GM12864 (cell line): ENCODE measurements at regions not wholly inside any gene's neighbourhood (a gene's known extent, or its start where the extent isn't known, plus 50 kb on each side); places are given as distances from the start of the nearest gene placed in this dataset.

Experiments
- DNase-seq: peaks from one replicate; pipeline ENCODE4 v3.0.0-alpha.2; 2011; ENCODE audit warnings: low read depth
- H3K4me3 ChIP-seq: 2 replicates; pipeline ENCODE4 v1.5.1; 2011; ENCODE audit warnings: mild to moderate bottlenecking, low read depth, low read length, control low read depth
- TF ChIP-seq, protein P1 (sequence below): IDR thresholded peaks from 2 replicates; pipeline ENCODE4 v1.5.1; 2011; ENCODE audit warnings: low read depth, mild to moderate bottlenecking, moderate library complexity, low read length, control low read depth, inconsistent platforms; ENCODE audit errors: missing control alignments

DNA sequence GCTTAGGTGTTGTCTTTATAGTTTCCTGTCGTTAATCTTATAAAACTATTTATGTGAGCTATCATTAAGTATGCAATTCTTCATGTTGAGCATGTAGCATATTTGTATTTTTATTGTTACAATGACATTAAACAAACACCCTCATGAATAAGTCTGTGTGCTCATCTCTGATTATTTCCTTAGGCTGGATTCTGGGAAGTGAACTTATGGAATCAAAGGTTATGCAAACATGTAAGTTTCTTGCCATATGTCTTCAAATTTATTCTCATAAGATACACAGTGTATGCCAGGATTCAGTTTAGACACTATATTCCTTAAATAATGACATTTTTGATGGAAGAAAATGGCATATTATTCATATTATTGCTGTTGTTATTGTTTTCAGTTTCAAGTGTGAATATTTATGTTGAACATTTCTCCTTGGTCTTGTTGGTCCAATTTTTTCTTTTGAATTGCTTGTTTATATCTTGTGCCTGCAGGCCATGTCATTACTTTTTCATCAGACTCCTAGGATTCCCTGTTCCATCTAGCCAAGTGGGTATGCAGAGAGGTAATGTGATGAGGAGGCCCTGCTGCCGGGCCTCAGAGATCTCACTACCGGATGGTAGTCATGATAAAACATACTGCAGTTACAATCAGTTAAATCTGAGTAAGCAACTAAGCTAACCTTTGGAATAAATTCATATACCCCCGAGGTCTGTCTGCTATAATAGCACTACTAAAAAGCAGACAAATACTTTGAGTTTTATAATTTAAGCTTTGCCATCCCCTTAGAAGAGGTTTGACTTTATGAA, 684.3 kb upstream of the SGO1 start:
- TF ChIP-seq, protein P1, sequence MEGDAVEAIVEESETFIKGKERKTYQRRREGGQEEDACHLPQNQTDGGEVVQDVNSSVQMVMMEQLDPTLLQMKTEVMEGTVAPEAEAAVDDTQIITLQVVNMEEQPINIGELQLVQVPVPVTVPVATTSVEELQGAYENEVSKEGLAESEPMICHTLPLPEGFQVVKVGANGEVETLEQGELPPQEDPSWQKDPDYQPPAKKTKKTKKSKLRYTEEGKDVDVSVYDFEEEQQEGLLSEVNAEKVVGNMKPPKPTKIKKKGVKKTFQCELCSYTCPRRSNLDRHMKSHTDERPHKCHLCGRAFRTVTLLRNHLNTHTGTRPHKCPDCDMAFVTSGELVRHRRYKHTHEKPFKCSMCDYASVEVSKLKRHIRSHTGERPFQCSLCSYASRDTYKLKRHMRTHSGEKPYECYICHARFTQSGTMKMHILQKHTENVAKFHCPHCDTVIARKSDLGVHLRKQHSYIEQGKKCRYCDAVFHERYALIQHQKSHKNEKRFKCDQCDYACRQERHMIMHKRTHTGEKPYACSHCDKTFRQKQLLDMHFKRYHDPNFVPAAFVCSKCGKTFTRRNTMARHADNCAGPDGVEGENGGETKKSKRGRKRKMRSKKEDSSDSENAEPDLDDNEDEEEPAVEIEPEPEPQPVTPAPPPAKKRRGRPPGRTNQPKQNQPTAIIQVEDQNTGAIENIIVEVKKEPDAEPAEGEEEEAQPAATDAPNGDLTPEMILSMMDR, result no peak
- H3K4me3 ChIP-seq, result no peak overlapping the region
- DNase-seq, result no peak

DNA sequence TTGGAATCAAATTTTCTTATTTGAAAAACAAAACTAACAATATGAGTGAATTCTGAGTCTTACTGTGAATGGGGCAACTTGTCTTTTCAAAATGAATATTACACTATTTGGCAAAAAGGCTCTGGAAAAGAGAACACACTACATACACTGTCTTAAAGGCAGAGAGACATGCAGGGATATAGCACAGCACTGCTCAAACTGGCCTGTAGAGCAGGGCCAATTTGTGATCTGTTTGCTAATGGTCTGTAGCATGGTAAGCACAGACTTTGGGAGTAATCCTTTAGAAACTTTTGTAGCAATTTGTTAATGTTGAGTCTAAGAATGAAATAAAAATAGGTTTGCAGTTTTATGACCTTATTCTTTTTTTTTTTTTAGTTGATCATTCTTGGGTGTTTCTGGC, 679.8 kb upstream of the SGO1 start:
- TF ChIP-seq, protein P1, result no peak
- no peak overlapping the region for H3K4me3 ChIP-seq
- no peak for DNase-seq

DNA sequence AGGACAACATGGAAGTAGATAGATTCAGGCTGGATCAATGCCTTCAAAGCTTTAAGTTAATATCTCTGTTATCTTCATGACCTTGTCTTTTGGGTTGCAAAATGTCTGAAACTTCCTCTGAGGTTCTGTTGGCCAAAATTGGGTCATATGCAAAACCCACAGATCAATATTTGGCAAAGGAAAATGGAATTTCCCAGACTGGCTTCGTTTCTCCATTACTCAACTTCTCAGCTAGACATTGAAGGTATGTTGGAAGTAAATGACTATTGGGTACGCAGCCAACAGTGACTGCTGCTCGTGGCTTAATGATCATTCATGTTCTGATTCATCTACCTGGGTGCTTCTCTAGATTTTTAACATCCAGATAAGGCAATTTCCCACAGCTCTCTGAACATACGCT, 675.4 kb upstream of the SGO1 start:
- TF ChIP-seq, protein P1, result no peak
- no peak for DNase-seq
- H3K4me3 ChIP-seq, result no peak overlapping the region

DNA sequence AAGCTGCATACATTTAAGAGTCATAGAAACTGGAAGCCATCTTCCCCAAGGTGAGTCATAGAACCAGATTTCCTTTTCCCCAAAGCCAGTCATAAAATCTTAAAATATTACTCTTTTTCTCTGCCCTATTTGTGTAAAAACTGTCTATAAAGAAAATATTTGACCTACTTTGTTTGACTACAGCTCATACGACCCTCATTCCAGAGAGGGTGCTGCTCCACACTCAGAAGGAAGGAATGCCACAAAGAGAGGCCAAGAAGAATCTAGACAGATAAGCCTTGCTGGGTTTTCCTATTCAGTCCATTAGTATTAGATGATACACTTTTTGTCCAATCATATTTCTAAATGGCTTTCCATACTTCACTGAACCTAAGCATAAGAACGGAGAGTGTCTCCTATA, 671.6 kb upstream of the SGO1 start:
- no peak for DNase-seq
- TF ChIP-seq, protein P1, result no peak
- H3K4me3 ChIP-seq, result no peak overlapping the region

DNA sequence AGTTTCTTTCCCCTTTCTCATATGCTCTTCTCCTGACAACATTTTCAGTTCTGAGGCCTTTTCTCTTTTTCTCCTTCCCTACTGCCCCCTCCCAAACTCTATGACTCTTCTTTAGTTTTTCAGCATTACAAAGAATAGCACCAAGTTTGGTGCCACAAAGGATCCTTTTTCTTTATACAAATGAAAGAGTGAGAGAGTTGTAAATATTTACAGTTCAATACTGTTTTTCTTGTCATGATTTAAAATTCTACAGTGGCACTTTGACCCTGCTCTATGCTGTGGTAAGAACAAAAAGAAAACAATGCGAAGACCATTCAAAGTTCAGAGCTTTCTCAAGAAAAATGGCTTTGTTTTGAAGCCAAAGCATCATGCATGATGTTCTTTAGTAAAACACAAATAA, 667.9 kb upstream of the SGO1 start:
- no peak overlapping the region for H3K4me3 ChIP-seq
- DNase-seq, result no peak
- TF ChIP-seq, protein P1, result no peak

DNA sequence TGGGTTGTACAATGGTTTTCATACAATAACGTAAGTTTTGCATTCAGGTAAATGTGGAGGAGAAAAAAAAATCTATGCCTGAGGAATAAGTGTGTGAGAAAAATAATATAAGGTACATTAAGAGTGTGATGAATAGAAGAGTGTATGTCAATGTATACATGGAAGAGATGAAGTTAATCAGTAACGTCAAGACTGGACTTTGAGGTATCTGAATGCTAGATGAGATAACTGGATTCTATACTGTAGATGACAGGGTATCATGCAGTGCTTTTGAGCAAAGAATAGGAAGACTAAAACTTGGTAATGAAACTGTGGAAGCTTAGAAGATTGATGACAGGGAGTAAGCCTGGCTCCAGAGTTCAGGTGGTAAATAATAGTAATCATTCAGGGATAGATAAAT, 666.7 kb upstream of the SGO1 start:
- DNase-seq, result no peak
- no peak overlapping the region for H3K4me3 ChIP-seq
- TF ChIP-seq, protein P1, result no peak

DNA sequence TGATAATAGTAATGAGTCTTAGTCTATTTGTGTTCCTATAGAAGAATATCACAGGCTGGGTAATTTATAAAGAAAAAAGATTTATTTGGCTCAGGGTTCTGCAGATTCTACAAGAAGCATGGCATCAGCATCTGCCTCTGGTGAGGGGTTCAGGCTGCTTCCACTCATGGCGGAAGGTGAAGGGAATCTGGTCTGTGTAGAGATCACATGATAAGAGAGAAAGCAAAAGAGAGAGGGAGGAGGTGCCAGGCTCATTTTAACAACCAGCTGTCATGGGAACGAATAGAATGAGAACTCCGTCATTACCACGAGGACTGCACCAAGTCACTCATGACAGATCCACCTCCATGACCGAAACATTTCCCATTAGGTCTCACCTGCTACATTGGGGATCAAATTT, 664.0 kb upstream of the SGO1 start:
- TF ChIP-seq, protein P1, result no peak
- no peak overlapping the region for H3K4me3 ChIP-seq
- no peak for DNase-seq
